ENCODE measurements at regions not wholly inside any gene's neighbourhood (a gene's known extent, or its start where the extent isn't known, plus 50 kb on each side); places are given as distances from the start of the nearest gene placed in this dataset.

DNA sequence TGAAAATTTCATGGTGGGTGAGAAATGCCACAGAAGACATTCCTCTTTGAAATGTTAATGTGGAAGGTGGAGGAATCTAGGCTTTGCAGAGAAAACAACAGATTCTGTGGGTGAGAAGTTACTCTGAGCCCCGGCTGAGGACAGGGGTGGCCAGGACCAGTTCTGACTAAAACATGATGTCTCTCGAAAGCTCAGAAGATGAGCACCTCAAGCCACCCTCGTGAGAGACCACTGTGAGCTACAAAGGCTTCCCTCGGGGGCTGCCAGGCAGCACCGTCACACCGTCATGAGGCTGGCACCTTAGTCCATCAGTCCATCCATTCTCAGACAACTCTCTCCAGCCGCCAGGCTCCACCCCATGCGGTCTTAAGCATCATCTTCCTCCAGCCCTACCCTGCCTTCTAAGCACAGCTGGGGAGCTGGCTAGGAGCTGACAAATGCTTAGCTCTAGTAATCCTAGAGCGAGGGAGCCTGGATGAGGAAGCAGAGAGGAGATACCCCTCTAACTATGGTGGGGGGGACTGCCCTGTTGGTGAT, 360.5 kb downstream of the SHANK2 start:
- POLR2A ChIA-PET: no interaction called here
- no peaks in the 10 kb centered on the region for H3K36me3 ChIP-seq (ENCODE audit: control insufficient read depth in 2 of 3, insufficient read depth in 3 of 3, low read length in 3 of 3)
- peaks cover 0 to 13% (median 0%) of the 10 kb centered on the region in 5 donors for H3K27me3 Mint-ChIP-seq
- CTCF ChIA-PET: no interaction called here
- H3K27me3 ChIP-seq (ENCODE audit: control insufficient read depth in 2 of 2, insufficient read depth in 2 of 2, low read length in 2 of 2): no peaks in the 10 kb centered on the region
- ATAC-seq: no peak
- H3K4me1 ChIP-seq (ENCODE audit: control insufficient read depth in 2 of 2, insufficient read depth in 2 of 2, low read length in 2 of 2): no peaks in the 10 kb centered on the region
- no peak overlapping the region for H3K27ac ChIP-seq (ENCODE audit: low read depth, low read length)
- H3K9me3 Mint-ChIP-seq: peaks cover 0 to 11% (median 4%) of the 10 kb centered on the region in 11 donors
- H3K36me3 Mint-ChIP-seq: no peaks in the 10 kb centered on the region
- no peak overlapping the region for H3K27ac Mint-ChIP-seq
- no peaks in the 10 kb centered on the region for H3K4me1 Mint-ChIP-seq
- no peak overlapping the region for H3K4me3 ChIP-seq (ENCODE audit: low read length)
- no peak for DNase-seq
- no peaks in the 10 kb centered on the region for H3K9me3 ChIP-seq (ENCODE audit: control insufficient read depth in 2 of 3, low read length in 3 of 3)
- intact Hi-C loops (cut with micrococcal nuclease): no loop called here
- H3K4me3 Mint-ChIP-seq: no peak overlapping the region

DNA sequence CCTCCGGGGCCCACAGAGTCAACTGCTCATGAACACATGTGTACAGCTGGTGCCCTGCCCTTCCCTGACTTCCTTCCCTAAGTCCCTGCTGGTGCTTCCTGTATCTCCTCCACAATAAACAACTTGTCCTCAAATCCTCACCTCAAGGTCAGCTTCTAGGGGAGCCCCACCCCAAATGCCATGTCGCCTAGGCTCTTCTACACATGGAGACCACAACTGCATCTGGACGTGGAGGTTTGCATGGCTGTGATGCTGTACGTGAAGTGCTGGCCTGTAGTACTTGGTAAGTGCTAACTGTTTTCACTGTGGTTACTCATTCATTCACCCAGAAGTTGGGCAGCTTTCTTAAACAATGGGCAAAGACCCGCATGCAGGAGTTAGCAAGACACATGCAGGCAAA, 359.5 kb downstream of the SHANK2 start:
- H3K9me3 Mint-ChIP-seq: peaks cover 0 to 19% (median 11%) of the 10 kb centered on the region in 11 donors
- H3K4me3 Mint-ChIP-seq: no peak overlapping the region
- H3K27me3 Mint-ChIP-seq: peaks cover 0 to 13% (median 0%) of the 10 kb centered on the region in 5 donors
- no peaks in the 10 kb centered on the region for H3K36me3 Mint-ChIP-seq
- H3K27me3 ChIP-seq (ENCODE audit: control insufficient read depth in 2 of 2, insufficient read depth in 2 of 2, low read length in 2 of 2): no peaks in the 10 kb centered on the region
- H3K9me3 ChIP-seq (ENCODE audit: control insufficient read depth in 2 of 3, low read length in 3 of 3): peaks cover 0 to 7% (median 0%) of the 10 kb centered on the region in 3 experiments
- no peak overlapping the region for H3K27ac Mint-ChIP-seq
- no peaks in the 10 kb centered on the region for H3K4me1 ChIP-seq (ENCODE audit: control insufficient read depth in 2 of 2, insufficient read depth in 2 of 2, low read length in 2 of 2)
- no peaks in the 10 kb centered on the region for H3K36me3 ChIP-seq (ENCODE audit: control insufficient read depth in 2 of 3, insufficient read depth in 3 of 3, low read length in 3 of 3)
- no peak for DNase-seq
- no peak overlapping the region for H3K27ac ChIP-seq (ENCODE audit: low read depth, low read length)
- H3K4me3 ChIP-seq (ENCODE audit: low read length): no peak overlapping the region
- no peaks in the 10 kb centered on the region for H3K4me1 Mint-ChIP-seq
- intact Hi-C loops (cut with micrococcal nuclease): no loop called here
- POLR2A ChIA-PET: no interaction called here
- CTCF ChIA-PET: no interaction called here
- ATAC-seq: no peak

DNA sequence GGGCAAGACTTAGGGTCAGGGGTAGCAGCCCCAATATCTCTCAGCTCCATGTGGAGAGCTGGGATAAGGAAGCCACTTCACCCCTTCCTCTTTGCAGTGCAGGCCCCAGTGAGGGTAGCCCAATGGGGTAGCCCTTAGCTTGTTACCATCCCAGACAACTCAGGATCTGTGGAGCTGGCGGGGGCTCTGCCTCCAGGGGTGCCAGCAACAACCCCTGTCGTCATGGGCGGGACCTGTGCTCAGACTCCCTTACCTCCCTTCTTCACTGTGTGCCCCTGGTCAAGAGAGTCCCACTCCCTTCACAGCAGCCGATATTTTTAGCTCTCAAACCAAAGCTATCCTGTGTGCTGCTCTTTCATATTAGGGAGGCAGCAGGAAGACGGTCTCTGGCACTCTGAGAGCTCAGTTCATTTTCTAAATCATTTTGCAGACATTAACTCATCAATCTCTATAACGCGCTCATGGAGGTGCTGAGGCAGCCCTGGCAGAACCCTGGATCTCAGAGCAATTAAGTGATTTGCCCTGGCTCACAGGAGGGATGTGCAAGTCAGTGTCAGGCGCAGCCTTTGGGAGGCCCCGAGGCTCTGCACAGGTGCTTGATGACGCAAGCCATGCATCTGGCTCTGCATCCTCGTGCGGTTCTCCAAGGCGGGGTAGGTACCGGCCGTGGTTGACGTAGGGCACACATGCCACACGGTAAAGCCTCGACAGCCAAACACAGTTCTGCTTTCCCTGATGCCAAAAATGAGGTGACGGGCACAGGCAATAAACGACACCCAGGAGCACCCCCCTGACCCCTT, 357.6 kb downstream of the SHANK2 start:
- Histone ChIP-seq H3K4me3 (ENCODE audit: low read length) (no peak overlapping the region), H3K36me3 (ENCODE audit: control insufficient read depth in 2 of 3, insufficient read depth in 3 of 3, low read length in 3 of 3) (no peaks in the 10 kb centered on the region), H3K4me1 (ENCODE audit: control insufficient read depth in 2 of 2, insufficient read depth in 2 of 2, low read length in 2 of 2) (no peaks in the 10 kb centered on the region), H3K9me3 (ENCODE audit: control insufficient read depth in 2 of 3, low read length in 3 of 3) (peaks cover 0 to 7% (median 0%) of the 10 kb centered on the region in 3 experiments), H3K27me3 (ENCODE audit: control insufficient read depth in 2 of 2, insufficient read depth in 2 of 2, low read length in 2 of 2) (no peaks in the 10 kb centered on the region), H3K27ac (ENCODE audit: low read depth, low read length) (no peak overlapping the region)
- no peak for DNase-seq
- Mint-ChIP-seq H3K4me1 (no peaks in the 10 kb centered on the region), H3K36me3 (peaks cover 0 to 3% (median 0%) of the 10 kb centered on the region in 5 donors), H3K27ac (no peak overlapping the region), H3K4me3 (no peak overlapping the region), H3K9me3 (peaks cover 3 to 24% (median 13%) of the 10 kb centered on the region in 11 donors), H3K27me3 (peaks cover 0 to 2% (median 0%) of the 10 kb centered on the region in 5 donors)
- CTCF ChIA-PET: no interaction called here
- intact Hi-C loops (cut with micrococcal nuclease): no loop called here
- no peak for ATAC-seq
- POLR2A ChIA-PET: no interaction called here

DNA sequence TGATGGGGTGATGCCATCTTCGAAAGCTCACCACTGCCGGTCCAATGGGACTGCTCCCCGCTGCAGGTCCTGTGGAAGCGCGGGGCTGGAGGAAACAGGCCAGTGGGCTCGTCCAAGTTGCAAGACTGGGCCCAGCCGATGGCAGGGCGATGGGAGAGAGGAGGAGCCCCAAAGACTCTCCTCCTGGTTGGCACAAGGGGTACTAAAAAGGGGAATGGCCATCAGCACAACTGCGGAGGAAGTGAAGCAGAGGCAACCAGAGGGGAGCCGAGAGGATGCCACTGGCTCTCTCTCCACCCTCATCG, 357.1 kb downstream of the SHANK2 start:
- H3K9me3 ChIP-seq (ENCODE audit: control insufficient read depth in 2 of 3, low read length in 3 of 3): peaks cover 0 to 7% (median 0%) of the 10 kb centered on the region in 3 experiments
- Mint-ChIP-seq H3K27ac (no peak overlapping the region), H3K27me3 (no peaks in the 10 kb centered on the region), H3K4me1 (no peaks in the 10 kb centered on the region), H3K36me3 (peaks cover 0 to 3% (median 0%) of the 10 kb centered on the region in 5 donors), H3K4me3 (no peak overlapping the region), H3K9me3 (peaks cover 3 to 24% (median 13%) of the 10 kb centered on the region in 11 donors)
- no peak for DNase-seq
- ChIA-PET POLR2A (no interaction called here), CTCF (no interaction called here)
- H3K4me3 ChIP-seq (ENCODE audit: low read length): no peak overlapping the region
- ATAC-seq: no peak
- no peaks in the 10 kb centered on the region for H3K36me3 ChIP-seq (ENCODE audit: control insufficient read depth in 2 of 3, insufficient read depth in 3 of 3, low read length in 3 of 3)
- H3K27me3 ChIP-seq (ENCODE audit: control insufficient read depth in 2 of 2, insufficient read depth in 2 of 2, low read length in 2 of 2): no peaks in the 10 kb centered on the region
- intact Hi-C loops (cut with micrococcal nuclease): no loop called here
- H3K4me1 ChIP-seq (ENCODE audit: control insufficient read depth in 2 of 2, insufficient read depth in 2 of 2, low read length in 2 of 2): no peaks in the 10 kb centered on the region
- H3K27ac ChIP-seq (ENCODE audit: low read depth, low read length): no peak overlapping the region

DNA sequence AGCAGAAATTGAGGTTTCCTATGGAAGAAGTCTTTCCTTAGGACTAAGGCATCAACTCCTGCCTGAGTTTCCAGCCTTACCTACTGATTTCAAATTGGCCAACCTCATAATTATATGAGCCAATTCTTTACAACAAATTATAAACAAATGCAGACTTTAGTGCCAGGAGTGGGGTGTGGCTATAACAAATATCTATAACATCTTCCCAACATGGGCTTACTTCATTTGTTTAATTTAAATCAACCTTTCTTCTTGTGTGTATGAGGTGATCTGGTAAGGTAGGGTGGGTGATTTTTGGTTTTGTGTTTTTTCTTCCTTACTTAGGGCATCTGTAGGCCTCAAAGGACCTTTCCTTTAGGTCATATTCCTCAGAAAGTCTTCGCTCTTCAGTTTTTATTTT, 354.9 kb downstream of the SHANK2 start:
- DNase-seq (no peak), ATAC-seq (no peak)
- Histone ChIP-seq H3K9me3 (ENCODE audit: control insufficient read depth in 2 of 3, low read length in 3 of 3) (peaks cover 0 to 7% (median 0%) of the 10 kb centered on the region in 3 experiments), H3K27ac (ENCODE audit: low read depth, low read length) (no peak overlapping the region), H3K27me3 (ENCODE audit: control insufficient read depth in 2 of 2, insufficient read depth in 2 of 2, low read length in 2 of 2) (no peaks in the 10 kb centered on the region), H3K4me3 (ENCODE audit: low read length) (no peak overlapping the region), H3K4me1 (ENCODE audit: control insufficient read depth in 2 of 2, insufficient read depth in 2 of 2, low read length in 2 of 2) (no peaks in the 10 kb centered on the region), H3K36me3 (ENCODE audit: control insufficient read depth in 2 of 3, insufficient read depth in 3 of 3, low read length in 3 of 3) (no peaks in the 10 kb centered on the region)
- Mint-ChIP-seq H3K9me3 (peaks cover 3 to 24% (median 13%) of the 10 kb centered on the region in 11 donors), H3K36me3 (peaks cover 0 to 3% (median 0%) of the 10 kb centered on the region in 5 donors), H3K4me1 (peaks cover 0 to 6% (median 0%) of the 10 kb centered on the region in 7 donors), H3K4me3 (no peak overlapping the region), H3K27ac (no peak overlapping the region), H3K27me3 (no peaks in the 10 kb centered on the region)
- CTCF ChIA-PET: no interaction called here
- POLR2A ChIA-PET: no interaction called here
- intact Hi-C loops (cut with micrococcal nuclease): no loop called here

DNA sequence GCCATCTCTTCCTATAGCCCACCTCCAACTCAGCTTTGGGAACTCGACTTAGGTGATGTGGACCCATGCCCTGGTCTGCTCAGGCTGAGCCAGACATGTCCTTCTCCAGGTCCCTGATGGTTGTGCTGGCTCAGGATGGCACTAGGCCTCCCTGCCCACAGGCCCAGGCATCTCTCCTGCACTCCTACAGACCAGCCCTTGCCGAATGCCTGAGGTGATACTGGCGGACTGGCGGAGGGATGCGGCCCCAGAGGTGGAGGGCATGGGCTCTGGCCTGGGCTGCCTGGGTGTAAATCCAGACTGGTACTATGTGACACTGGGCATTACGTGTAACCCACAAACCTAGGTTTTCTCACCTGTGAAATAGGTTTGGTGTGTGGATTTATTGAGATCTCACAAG, 352.8 kb downstream of the SHANK2 start:
- Histone ChIP-seq H3K4me1 (ENCODE audit: control insufficient read depth in 2 of 2, insufficient read depth in 2 of 2, low read length in 2 of 2) (no peaks in the 10 kb centered on the region), H3K4me3 (ENCODE audit: low read length) (no peak overlapping the region), H3K36me3 (ENCODE audit: control insufficient read depth in 2 of 3, insufficient read depth in 3 of 3, low read length in 3 of 3) (no peaks in the 10 kb centered on the region), H3K27ac (ENCODE audit: low read depth, low read length) (no peak overlapping the region), H3K27me3 (ENCODE audit: control insufficient read depth in 2 of 2, insufficient read depth in 2 of 2, low read length in 2 of 2) (no peaks in the 10 kb centered on the region), H3K9me3 (ENCODE audit: control insufficient read depth in 2 of 3, low read length in 3 of 3) (peaks cover 0 to 7% (median 0%) of the 10 kb centered on the region in 3 experiments)
- DNase-seq (no peak), ATAC-seq (no peak)
- CTCF ChIA-PET: no interaction called here
- no peak overlapping the region for H3K27ac Mint-ChIP-seq
- peaks cover 0 to 6% (median 0%) of the 10 kb centered on the region in 7 donors for H3K4me1 Mint-ChIP-seq
- peaks cover 0 to 3% (median 0%) of the 10 kb centered on the region in 5 donors for H3K36me3 Mint-ChIP-seq
- H3K27me3 Mint-ChIP-seq: peaks cover 0 to under 1% (median under 1%) of the 10 kb centered on the region in 5 donors
- intact Hi-C loops (cut with micrococcal nuclease): no loop called here
- H3K4me3 Mint-ChIP-seq: no peak overlapping the region
- POLR2A ChIA-PET: no interaction called here
- peaks cover 4 to 24% (median 13%) of the 10 kb centered on the region in 11 donors for H3K9me3 Mint-ChIP-seq

DNA sequence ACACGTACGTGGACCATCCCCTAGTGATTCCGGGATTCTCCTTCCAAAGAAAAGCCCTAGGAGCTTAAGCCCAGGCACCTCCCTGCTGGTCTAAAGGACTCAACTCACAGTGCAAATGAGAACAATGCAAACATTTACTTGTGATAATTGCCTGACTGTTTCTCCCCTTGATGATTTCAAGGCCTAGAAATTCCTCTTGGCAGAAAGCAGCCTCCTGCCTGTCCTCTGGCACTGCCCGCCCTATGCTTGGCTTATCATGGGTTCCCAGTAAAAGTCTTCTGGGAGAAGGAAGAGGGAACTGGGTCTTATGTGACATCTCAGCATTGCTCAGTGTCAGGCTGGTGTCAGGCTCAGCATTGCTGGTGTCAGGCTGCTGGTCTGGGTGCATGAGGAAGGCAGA, 351.8 kb downstream of the SHANK2 start:
- intact Hi-C loops (cut with micrococcal nuclease): no loop called here
- peaks cover 0 to 9% (median 4%) of the 10 kb centered on the region in 5 donors for H3K27me3 Mint-ChIP-seq

More for the DNA sequence above, 351.8 kb downstream of the SHANK2 start:
- H3K36me3 ChIP-seq (ENCODE audit: control insufficient read depth in 2 of 3, insufficient read depth in 3 of 3, low read length in 3 of 3): no peaks in the 10 kb centered on the region
- Mint-ChIP-seq H3K4me3 (no peak overlapping the region), H3K36me3 (peaks cover 0 to 4% (median 0%) of the 10 kb centered on the region in 5 donors), H3K9me3 (peaks cover 5 to 27% (median 16%) of the 10 kb centered on the region in 11 donors), H3K27ac (no peak overlapping the region), H3K4me1 (peaks cover 0 to 6% (median 0%) of the 10 kb centered on the region in 7 donors)
- no peak overlapping the region for H3K27ac ChIP-seq (ENCODE audit: low read depth, low read length)
- DNase-seq: no peak
- ChIA-PET POLR2A (no interaction called here), CTCF (no interaction called here)
- no peak for ATAC-seq
- H3K4me1 ChIP-seq (ENCODE audit: control insufficient read depth in 2 of 2, insufficient read depth in 2 of 2, low read length in 2 of 2): no peaks in the 10 kb centered on the region
- H3K4me3 ChIP-seq (ENCODE audit: low read length): no peak overlapping the region
- H3K27me3 ChIP-seq (ENCODE audit: control insufficient read depth in 2 of 2, insufficient read depth in 2 of 2, low read length in 2 of 2): no peaks in the 10 kb centered on the region
- peaks cover 0 to 11% (median 0%) of the 10 kb centered on the region in 3 experiments for H3K9me3 ChIP-seq (ENCODE audit: control insufficient read depth in 2 of 3, low read length in 3 of 3)
